HG03103 (cell line): ENCODE measurements at regions not wholly inside any gene's neighbourhood (a gene's known extent, or its start where the extent isn't known, plus 50 kb on each side); places are given as distances from the start of the nearest gene placed in this dataset.

ENCODE experiments used
- ATAC-seq: cut with Tn5 transposase; IDR thresholded peaks from one replicate; pipeline ENCODE4 v1.9.1; 2021; ENCODE audit warnings: low read depth; ENCODE audit not compliant: unreplicated experiment

DNA sequence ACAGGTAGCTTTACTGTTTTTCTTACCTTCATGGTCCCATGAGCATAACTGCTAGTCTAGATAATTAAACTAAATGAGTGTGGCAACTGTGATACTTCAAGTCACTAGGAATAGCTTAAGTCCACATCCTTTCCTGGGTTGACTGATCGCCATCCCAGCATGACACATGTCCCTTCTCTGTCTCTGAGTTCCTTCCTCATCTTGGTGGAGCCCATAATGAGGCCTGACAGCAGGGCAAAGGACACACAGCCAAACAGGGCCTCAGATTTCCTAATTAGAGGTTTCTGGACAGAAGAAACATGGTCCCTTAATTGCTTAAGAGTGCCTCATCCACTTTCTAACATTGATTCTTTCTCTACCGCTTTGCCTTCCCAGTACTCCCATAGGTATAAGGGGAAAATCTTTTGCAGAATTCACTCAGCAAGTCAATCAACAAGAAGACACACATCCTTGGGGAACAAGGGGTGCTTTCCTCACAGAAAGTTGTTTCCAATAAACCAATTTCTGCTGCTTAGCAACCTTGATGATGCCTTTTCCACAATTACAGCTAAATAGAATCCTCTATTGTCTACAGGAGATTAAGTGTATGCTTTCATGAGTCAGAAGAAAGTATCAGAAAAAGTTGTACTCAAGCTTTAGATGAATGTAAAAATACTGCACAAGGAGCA lies 208.3 kb upstream of the SERP2 start:
- ATAC-seq: no peak

DNA sequence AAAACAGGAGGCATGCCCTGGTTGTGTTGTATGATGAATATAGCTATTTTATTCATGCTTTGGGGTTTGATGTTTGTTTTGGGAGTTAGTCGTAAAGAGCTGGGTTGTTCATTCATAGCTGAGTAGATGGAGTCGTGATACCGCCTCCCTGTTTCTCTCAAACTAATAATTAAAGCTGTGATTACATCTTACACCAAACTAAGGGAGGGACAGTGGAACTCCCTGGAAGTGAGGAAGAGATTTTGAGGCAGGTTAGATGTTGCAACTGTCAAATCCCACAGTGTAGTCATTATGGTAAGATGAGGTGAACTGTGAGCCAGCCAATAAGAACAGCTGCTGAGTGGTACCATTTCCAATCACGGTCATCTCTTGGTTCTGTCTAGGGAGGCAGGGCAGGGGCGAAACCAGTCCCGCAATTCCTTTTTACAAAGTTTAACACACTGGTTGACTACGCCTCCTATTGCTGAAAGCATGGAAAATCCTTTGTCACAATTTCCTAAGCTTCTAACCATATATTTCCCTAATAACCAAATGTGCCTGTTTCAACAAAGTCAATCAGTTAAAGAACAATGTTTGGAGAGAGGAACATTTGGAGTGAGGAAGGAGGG lies 207.6 kb upstream of the SERP2 start:
- no peak for ATAC-seq

DNA sequence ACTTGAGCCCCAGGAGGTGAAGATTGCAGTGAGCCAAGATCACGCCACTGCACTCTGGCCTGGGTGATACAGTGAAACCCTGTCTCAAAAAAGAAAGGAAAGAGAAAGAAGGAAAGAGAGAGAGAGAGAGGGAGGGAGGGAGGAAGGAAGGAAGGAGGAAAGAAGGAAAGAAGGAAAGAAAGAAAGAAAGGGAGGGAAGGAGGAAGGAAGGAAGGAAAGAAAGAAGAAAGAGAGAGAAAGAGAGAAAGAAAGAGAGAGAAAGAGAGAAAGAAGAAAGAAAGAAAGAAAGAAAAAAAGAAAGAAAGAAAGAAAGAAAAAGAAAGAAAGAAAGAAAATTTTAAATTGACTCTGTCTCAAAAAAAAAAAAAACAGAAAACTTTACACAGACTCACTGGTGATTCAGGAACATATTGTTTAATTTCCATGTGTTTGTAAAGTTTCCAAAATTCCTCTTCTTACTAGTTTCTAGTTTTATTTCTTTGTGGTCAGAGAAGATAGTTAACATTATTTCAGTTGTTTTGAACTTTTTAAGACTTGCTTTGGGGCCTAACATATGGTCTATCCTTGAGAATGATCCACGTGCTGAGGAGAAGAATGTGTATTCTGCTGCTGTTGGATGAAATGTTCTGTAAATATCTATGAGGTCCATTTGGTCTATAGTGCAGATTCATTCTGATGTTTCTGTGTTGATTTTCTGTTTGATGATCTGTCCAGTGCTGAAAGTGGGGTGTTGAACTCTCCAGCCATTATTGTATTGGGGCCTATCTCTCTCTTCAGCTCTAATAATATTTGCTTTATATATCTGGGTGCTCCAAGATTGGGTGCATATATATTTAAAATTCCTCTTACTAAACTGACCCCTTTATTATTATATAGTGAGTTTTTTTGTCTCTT lies 204.4 kb upstream of the SERP2 start:
- no peak for ATAC-seq

DNA sequence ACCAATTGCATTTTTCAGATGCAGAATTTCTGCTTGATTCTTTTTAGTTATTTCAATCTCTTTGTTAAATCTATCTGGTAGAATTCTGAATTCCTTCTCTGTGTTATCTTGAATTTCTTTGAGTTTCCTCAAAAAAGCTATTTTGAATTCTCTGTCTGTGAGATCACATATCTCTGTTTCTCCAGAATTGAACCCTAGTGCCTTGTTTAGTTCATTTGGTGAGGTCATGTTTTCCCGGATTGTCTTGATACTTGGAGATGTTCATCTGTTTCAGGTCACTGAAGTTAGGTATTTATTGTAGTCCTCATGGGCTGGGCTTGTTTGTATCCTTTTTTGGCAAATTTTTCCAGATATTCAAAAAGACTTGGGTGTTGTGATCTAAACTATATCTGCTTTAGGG lies 202.9 kb upstream of the SERP2 start:
- ATAC-seq: no peak

DNA sequence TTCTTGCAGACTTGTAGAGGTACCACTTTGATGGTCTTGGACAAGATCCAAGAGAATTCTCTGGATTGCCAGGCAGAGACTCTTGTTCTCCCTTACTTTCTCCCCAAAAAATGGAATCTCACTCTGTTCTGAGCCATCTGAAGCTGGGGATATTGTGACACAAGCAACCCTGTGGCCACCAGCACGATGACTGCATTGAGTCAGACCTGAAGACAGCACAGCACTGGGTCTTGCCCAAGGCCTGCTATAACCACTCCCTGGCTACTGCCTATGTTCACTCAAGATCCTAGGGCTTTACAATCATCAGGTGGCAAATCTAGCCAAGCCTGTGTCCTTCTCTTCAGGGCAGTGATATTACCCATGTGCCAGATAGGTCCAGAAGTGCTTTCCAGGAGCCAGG lies 202.5 kb upstream of the SERP2 start:
- no peak for ATAC-seq

DNA sequence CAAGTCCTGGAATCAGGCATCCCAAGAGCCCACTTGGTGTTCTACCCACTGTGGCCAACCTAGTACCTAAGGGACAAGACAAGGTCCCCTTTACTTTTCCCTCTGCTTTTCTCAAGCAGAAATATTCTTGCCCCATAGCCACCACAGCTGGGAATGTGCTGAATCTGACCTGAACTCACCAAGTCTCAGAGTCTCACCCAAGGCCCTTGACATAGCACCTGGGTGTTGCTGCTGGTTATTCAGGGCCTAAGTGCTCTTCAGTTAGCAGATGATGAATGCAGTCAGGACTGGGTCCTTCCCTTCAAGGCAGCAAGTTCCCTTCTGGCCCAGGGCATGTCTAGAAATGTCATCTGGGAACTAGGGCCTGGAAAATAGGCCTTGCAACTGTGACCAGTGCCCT lies 201.8 kb upstream of the SERP2 start:
- no peak for ATAC-seq

DNA sequence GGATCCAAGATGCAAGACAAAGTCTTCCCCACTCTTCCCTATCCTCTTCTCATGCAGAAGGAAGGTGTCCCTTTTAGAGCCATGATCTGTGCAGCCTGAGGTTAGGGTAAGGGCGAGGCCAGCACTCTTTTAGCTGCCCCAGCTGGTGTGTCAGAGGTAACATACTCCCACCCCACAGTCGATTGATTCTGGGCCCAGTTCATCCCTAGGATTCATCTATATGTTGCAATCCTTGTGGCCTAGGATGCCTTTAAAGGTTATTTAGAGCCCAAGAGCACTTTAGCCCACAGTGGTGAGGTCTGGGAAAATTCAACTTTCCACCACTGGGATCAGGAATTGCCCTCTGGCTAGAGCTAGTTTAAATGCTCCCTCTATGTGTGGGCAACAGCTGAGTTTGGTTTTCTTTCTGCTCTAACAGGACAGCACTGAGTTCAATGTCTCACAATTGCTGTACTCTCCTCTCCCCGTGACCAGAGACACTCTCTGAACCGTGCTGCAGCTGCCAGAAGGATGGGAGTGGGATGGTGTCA lies 201.3 kb upstream of the SERP2 start:
- no peak for ATAC-seq

DNA sequence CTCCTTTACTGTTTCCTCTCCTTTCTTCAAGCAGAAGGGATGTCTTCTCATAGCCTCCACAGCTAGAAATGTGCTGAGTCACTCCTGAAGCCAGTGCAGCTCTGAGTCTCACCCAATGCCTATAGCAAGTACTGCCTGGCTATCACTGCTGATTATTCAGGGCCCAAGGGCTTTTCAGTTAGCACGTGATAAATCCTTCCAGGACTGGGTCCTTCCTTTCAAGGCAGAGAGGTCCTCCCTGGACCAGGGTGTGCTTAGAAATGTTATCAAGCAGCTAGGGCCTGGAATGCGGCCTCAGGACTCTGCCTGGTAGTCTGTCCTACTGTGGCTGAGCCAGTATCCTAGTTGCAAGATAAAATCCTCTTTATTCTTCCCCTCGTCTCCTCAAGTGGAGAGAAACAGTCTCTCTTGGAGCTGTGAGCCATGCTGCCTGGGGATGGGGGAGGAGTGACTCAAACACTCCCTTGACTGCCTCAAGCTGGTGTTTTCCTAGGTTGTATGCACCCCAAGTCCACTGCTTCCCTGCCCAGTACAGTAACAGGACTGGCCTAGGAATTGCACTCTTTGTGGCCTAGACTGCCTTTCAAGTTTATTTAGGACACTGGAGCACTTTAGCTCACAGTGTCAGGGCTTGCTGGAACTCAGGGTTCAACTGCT lies 198.7 kb upstream of the SERP2 start:
- no peak for ATAC-seq

DNA sequence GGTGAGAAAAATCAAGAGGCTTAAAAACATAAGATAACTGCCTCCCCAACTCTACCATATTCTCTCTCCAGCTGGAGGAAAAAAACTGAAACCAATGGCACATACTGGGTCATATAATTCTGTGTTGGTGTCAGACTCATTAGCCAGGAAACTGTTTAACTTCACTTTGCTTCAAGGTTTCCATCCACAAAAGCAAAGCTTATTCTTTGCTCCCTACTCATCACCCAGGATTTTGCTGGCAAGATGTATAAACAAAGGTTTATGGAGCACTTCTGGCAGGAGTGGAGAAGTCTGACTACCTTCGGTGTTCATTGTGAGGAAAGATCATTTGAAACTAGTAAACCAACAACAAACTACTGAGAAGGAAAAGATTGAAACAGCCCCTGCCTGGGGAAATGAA lies 197.5 kb upstream of the SERP2 start:
- ATAC-seq: no peak

DNA sequence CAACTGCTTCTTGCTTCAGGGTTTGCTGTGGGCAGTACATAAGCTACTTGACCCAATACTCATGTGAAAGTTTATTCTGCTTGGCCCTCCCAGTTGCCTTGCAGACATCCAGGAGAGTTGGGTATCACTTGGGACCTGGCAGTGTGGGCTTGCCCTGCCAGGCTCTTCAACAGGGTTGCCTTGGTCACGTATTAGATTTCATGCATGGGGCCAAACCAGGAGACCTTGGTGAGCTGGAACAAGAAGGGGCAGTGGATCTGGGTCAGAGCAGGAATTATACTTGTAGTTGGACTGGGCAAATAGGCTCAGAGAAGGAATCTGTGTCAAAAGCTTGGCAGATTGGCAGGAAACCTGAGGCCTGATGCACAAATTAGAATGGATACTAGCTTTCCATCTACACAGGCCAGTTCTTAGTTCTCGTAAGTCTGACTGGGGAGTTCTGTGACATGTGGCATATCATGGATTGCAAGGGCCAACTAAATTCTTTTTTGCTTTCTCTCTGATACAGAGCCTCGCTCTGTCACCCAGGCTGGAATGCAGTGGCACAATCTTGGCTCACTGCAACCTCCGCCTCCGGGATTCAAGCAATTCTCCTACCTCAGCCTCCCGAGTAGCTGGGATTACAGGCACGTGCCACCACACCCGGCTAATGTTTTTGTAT lies 192.6 kb upstream of the SERP2 start:
- ATAC-seq: no peak

DNA sequence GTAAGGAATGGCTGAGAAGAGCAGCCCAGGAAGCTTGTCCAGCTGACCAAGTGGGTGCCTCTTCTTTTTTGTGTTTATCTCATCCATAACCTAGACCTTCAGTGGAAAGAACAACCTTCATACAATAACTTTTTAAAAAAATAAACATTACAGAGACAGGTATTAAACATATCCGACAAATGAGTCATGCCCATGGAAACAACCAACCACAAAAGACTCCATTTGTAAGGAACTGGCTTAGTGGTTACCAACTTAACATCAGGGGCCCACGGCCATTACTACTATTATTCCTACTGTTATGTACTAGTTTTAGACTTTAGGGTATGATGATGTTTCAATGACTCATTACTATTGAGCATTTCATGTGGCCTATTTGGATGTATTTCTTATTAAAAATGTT lies 191.7 kb upstream of the SERP2 start:
- no peak for ATAC-seq

DNA sequence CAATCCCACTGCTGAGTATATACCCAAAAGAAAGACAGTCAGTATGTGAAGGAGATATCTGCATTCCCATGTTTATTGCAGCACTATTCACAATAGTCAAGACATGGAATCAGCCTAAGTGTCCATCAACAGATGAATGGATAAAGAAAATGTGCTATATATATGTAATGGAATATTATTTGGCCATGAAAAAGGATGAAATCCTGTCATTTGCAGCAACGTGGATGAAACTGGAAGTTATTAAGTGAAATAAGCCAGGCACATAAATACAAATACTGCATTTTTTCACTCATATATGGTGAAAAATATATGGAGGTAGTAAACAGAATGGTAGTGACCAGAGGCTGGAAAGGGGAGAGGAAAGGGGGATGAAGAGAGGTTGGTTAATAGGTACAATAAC lies 188.9 kb upstream of the SERP2 start:
- no peak for ATAC-seq

DNA sequence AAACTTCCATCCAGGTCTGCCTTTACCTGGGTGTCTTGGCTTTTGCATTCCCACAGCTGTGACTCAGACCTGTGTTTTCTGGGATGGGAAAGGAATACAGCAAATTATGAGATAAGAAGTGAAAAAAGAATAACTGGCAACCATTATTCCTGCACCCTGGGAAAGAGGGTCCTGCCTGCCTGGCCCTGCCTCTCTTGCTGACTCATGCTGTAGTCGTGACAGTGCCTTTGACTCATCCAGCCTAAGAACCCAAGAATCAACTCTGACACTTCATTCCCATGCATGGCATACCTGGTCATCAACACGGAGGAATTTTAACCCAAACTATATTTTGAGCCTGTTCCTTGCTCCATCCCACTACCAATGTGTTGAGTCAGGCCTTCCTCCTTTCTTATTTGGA lies 185.4 kb upstream of the SERP2 start:
- ATAC-seq: no peak

DNA sequence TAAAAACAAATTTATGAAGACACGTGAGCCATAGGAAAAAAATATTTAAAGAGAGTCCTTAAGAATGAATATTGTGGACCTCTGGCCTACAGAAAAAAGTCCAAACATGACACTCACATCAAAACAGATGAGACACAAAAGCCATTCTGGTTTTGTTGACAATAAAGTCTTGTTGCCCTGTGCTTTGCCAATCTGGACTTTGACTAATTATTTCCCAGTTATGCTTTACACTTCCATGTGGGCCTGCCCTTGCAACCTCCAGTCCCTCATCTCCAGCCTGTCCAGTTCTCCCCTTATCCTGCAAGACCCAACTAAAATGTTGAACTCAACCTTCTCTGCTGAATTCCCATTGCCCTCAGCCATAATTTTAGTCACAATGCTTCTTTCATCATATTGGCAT lies 184.5 kb upstream of the SERP2 start:
- no peak for ATAC-seq

DNA sequence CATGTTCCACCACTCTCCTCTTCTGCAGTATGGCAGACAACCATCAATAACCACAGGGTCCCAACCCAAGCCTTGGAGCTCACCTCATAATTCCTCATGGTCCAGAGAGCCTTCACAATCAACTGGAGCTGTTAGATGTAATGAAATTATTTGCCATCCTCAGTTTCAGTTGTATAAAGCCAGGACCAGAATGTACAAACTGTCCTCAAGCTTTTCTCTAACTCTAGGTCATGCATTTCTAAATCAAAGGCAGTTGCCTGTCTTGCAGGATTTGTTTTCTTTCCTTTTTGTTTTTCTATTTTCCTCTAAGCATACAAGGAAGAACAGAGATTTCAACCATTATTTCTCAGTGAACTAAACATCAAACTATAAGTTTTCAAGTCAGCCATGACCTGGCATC lies 182.5 kb upstream of the SERP2 start:
- ATAC-seq: no peak

DNA sequence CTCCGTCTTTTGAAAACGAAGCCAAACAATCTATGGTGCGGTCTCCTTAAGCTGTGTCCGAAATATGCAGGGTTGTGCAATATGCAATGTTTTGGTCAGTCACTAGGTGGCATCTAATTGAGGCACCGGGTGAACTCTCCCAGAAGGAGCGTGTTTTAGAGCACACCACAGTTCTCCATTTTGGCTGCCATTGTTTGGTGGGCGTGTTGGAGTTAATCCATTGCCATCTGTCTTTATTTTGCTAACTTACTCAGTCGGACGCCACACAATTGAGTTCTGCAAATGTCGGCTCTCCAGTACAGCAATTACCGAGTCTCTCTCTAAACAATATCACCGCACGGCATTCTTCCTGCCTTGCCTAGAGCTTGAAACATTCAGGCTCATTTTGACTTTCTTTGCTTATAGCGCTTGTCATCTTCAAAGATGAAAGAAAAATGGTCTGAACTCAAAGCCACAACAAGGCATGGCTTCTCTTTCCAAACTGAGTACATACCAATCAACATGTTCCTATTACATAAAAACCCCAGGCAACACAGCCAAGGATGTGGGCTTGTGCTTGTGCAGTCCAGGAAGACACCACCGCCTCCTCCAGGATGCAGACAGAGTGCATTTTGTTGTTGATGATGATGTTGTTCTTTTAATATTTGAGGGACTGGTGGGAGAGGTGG lies 182.0 kb upstream of the SERP2 start:
- ATAC-seq: no peak

DNA sequence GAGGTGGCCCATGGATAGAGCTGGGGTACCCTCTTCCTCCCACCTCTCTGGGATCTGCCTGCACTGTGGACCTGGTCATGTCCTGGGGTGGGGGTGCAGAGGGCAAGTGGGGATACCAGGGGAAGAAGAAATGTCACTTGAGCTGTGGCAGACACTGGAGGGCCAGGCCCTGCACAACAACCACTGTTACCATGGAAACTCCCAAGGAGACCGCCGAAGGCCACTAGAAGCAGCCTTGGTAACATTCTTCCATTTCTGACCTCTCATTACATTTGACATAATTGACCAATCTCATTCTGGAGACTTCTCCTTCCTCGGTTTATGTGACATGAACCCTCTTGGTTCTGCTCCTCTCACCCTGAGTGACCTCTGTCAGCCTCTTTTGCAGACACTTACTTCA lies 179.9 kb upstream of the SERP2 start:
- no peak for ATAC-seq

DNA sequence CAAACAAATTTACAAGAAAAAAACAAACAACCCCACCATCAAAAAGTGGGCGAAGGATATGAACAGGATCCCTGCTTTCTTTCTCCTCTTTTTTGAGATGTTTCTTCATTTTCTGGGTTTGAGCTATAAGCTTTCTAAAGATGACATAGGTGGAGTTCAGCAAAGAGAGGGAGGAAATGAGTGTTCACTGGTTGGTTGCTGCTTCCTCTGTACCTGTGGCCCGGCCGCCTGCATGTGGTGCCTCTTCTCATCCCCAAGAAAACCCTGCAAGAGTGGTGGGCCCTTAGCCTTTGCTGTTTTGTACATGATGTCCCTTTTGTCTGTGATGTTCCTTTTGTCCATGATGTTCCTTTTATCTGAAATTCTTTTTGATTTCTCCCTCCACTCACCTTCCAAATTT lies 178.4 kb upstream of the SERP2 start:
- ATAC-seq: no peak

DNA sequence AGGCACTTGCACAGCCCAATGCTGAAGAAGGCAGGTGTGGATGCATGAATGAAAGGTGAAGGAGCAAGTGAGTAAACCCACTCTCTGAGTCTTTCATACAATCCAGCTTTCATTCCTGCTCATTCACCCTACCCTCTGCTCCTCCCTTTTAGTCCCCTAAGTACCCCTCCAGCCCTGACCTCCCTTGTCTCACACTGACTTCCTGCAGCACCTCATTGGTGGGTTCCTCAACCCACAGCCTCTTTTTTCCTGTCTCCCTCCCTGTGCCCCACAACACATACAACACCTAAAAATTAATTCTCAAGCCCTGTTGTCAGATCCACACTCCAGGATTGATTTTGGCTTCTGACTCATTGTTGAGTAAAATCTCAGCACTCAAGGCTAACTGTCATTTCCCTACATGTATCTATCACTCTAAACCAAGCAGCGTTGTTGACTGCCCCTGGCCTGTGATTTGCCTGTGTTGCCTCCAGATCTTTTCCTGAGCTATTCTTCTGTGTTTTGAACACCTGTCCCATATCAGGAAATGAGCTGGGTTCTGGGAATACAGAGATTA lies 177.3 kb upstream of the SERP2 start:
- ATAC-seq: no peak
